ENCODE measurements at regions not wholly inside any gene's neighbourhood (a gene's known extent, or its start where the extent isn't known, plus 50 kb on each side); places are given as distances from the start of the nearest gene placed in this dataset.
"Not testable (repeated sequence)": the region's sequence is repeated elsewhere in the genome, so short reads cannot be mapped to it uniquely, and the experiment has no call there.

GRCh38 chr4:64705989-64706388, 296.7 kb upstream of the TECRL start:
- Histone ChIP-seq H3K36me3 (no peaks in the 10 kb centered on the region), H3K27me3 (no peaks in the 10 kb centered on the region), H3K27ac (no peak overlapping the region), H3K9me3 (no peaks in the 10 kb centered on the region), H3K4me3 (no peak overlapping the region), H3K4me1 (no peaks in the 10 kb centered on the region)
- intact Hi-C loops (cut with DNase I): no loop called here
- 76% methylated on average over 3 of the region's 3 CpGs for WGBS (ENCODE audit: insufficient coverage, low coverage, low lambda C conversion rate, missing lambda C conversion rate)
- no peak for DNase-seq
- TF ChIP-seq POLR2A (IDR thresholded peaks at IDR 0.05) (no peak), CTCF (IDR thresholded peaks at IDR 0.05) (no peak)
- ATAC-seq: no peak

GRCh38 chr4:64698171-64698570, 288.9 kb upstream of the TECRL start:
- Histone ChIP-seq H3K9me3 (no peaks in the 10 kb centered on the region), H3K27me3 (no peaks in the 10 kb centered on the region), H3K27ac (no peak overlapping the region), H3K4me1 (no peaks in the 10 kb centered on the region), H3K36me3 (no peaks in the 10 kb centered on the region), H3K4me3 (no peak overlapping the region)
- ATAC-seq (no peak), DNase-seq (no peak)
- TF ChIP-seq CTCF (IDR thresholded peaks at IDR 0.05) (no peak), POLR2A (IDR thresholded peaks at IDR 0.05) (no peak)
- 54% methylated on average over 2 of the region's 2 CpGs for WGBS (ENCODE audit: insufficient coverage, low coverage, low lambda C conversion rate, missing lambda C conversion rate)
- intact Hi-C loops (cut with DNase I): no loop called here

- 66% methylated on average over 4 of the region's 4 CpGs for WGBS (ENCODE audit: insufficient coverage, low coverage, low lambda C conversion rate, missing lambda C conversion rate)
- Histone ChIP-seq H3K4me3 (no peak overlapping the region), H3K36me3 (no peaks in the 10 kb centered on the region), H3K27me3 (no peaks in the 10 kb centered on the region), H3K4me1 (no peaks in the 10 kb centered on the region), H3K9me3 (no peaks in the 10 kb centered on the region), H3K27ac (no peak overlapping the region)
- TF ChIP-seq CTCF (IDR thresholded peaks at IDR 0.05) (no peak), POLR2A (IDR thresholded peaks at IDR 0.05) (no peak)
- ATAC-seq (no peak), DNase-seq (no peak)
- intact Hi-C loops (cut with DNase I): no loop called here
Measured at GRCh38 chr4:64682946-64683345, 273.7 kb upstream of the TECRL start.

GRCh38 chr4:64682481-64682880, 273.2 kb upstream of the TECRL start:
- Histone ChIP-seq H3K4me3 (no peak overlapping the region), H3K9me3 (no peaks in the 10 kb centered on the region), H3K27ac (no peak overlapping the region), H3K4me1 (no peaks in the 10 kb centered on the region), H3K36me3 (no peaks in the 10 kb centered on the region), H3K27me3 (no peaks in the 10 kb centered on the region)
- intact Hi-C loops (cut with DNase I): no loop called here
- ATAC-seq (no peak), DNase-seq (no peak)
- WGBS (ENCODE audit: insufficient coverage, low coverage, low lambda C conversion rate, missing lambda C conversion rate): 50% methylated on average over 4 of the region's 4 CpGs
- TF ChIP-seq POLR2A (IDR thresholded peaks at IDR 0.05): no peak
- TF ChIP-seq CTCF (IDR thresholded peaks at IDR 0.05): no peak

GRCh38 chr4:64673121-64673520, 263.9 kb upstream of the TECRL start:
- ATAC-seq; H3K36me3 ChIP-seq; intact Hi-C loops (cut with DNase I); DNase-seq; H3K4me3 ChIP-seq; H3K27ac ChIP-seq; H3K27me3 ChIP-seq; H3K9me3 ChIP-seq; H3K4me1 ChIP-seq: not testable (repeated sequence)
- WGBS (ENCODE audit: insufficient coverage, low coverage, low lambda C conversion rate, missing lambda C conversion rate): 52% methylated on average over 2 of the region's 2 CpGs

Data from right lobe of liver (tissue), 6 donors.